ENCODE measurements at regions not wholly inside any gene's neighbourhood (a gene's known extent, or its start where the extent isn't known, plus 50 kb on each side); places are given as distances from the start of the nearest gene placed in this dataset.

DNA sequence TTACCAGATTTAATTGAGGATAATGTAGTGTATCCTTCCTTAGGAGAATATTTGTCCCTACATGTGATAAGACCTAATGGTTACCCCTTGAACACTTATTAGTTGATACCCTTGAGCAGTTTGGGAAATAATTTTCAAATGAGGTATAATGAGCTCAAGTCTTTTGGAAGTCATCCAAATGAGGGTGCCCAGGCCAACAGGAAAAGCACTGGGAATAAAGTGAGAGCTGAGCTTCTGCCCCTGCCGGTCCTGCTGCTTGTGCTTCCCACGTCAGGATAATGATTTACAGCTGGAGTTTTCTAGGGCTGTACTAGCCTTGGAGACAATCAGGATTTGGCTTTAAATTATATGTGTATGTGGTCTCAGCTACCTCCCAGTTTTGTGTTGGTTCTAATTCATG lies 178.8 kb upstream of the FRMD6 start:
- TF ChIP-seq, protein P1, sequence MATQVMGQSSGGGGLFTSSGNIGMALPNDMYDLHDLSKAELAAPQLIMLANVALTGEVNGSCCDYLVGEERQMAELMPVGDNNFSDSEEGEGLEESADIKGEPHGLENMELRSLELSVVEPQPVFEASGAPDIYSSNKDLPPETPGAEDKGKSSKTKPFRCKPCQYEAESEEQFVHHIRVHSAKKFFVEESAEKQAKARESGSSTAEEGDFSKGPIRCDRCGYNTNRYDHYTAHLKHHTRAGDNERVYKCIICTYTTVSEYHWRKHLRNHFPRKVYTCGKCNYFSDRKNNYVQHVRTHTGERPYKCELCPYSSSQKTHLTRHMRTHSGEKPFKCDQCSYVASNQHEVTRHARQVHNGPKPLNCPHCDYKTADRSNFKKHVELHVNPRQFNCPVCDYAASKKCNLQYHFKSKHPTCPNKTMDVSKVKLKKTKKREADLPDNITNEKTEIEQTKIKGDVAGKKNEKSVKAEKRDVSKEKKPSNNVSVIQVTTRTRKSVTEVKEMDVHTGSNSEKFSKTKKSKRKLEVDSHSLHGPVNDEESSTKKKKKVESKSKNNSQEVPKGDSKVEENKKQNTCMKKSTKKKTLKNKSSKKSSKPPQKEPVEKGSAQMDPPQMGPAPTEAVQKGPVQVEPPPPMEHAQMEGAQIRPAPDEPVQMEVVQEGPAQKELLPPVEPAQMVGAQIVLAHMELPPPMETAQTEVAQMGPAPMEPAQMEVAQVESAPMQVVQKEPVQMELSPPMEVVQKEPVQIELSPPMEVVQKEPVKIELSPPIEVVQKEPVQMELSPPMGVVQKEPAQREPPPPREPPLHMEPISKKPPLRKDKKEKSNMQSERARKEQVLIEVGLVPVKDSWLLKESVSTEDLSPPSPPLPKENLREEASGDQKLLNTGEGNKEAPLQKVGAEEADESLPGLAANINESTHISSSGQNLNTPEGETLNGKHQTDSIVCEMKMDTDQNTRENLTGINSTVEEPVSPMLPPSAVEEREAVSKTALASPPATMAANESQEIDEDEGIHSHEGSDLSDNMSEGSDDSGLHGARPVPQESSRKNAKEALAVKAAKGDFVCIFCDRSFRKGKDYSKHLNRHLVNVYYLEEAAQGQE (IDR thresholded peaks at IDR 0.05; ENCODE audit: low read depth), result no peak
- TF ChIP-seq TEAD4 (IDR thresholded peaks at IDR 0.05) (no peak), EGR1 (IDR thresholded peaks at IDR 0.05) (no peak), EP300 (IDR thresholded peaks at IDR 0.05; ENCODE audit: borderline replicate concordance) (no peak), YY1 (IDR thresholded peaks at IDR 0.05; ENCODE audit: low read depth) (no peak), TAF1 (IDR thresholded peaks at IDR 0.05; ENCODE audit: low read depth) (no peak)
- TF ChIP-seq, protein P2, sequence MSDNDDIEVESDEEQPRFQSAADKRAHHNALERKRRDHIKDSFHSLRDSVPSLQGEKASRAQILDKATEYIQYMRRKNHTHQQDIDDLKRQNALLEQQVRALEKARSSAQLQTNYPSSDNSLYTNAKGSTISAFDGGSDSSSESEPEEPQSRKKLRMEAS (IDR thresholded peaks at IDR 0.05), result no peak
